ENCODE measurements at regions not wholly inside any gene's neighbourhood (a gene's known extent, or its start where the extent isn't known, plus 50 kb on each side); places are given as distances from the start of the nearest gene placed in this dataset.

GRCh38 chr5:128782446-128782845 is 182.8 kb upstream of the SLC27A6 start:
- Histone ChIP-seq H3K27me3 (replicated peaks; ENCODE audit: control insufficient read depth, insufficient read depth, low read length) (no peaks in the 10 kb centered on the region), H3K9me3 (no peaks in the 10 kb centered on the region; the same call in 1 of the 2 replicates), H3K4me1 (no peaks in the 10 kb centered on the region), H3K36me3 (ENCODE audit: control insufficient read depth, insufficient read depth, low read length) (no peaks in the 10 kb centered on the region), H3K4me3 (ENCODE audit: low read depth, low read length) (no peak overlapping the region)
- ChIA-PET POLR2A (no interaction called here), CTCF (no interaction called here)
- Mint-ChIP-seq H3K9me3 (ENCODE audit: unreplicated experiment) (peaks cover 14% of the 10 kb centered on the region), H3K4me3 (ENCODE audit: unreplicated experiment) (no peak overlapping the region), H3K27me3 (ENCODE audit: insufficient read depth, unreplicated experiment) (no peaks in the 10 kb centered on the region), H3K4me1 (ENCODE audit: low read depth, unreplicated experiment) (no peaks in the 10 kb centered on the region), H3K36me3 (ENCODE audit: insufficient read depth, unreplicated experiment) (no peaks in the 10 kb centered on the region), H3K27ac (ENCODE audit: unreplicated experiment) (no peak overlapping the region)
- DNase-seq = no peak
- no peak for TF ChIP-seq CTCF (IDR thresholded peaks at IDR 0.05; ENCODE audit: insufficient read depth in 1 of 2, low read depth in 1 of 2, low read length in 1 of 2, severe bottlenecking in 1 of 2, unreplicated experiment in 1 of 2)
- intact Hi-C loops (cut with micrococcal nuclease; ENCODE audit: unreplicated experiment) = no loop called here
- no TSS peak for BruUV-seq (replicated peaks)

GRCh38 chr5:128784726-128785125 is 180.6 kb upstream of the SLC27A6 start:
- Histone ChIP-seq H3K4me3 (ENCODE audit: low read depth, low read length) (no peak overlapping the region), H3K27me3 (replicated peaks; ENCODE audit: control insufficient read depth, insufficient read depth, low read length) (no peaks in the 10 kb centered on the region), H3K4me1 (no peaks in the 10 kb centered on the region), H3K9me3 (no peaks in the 10 kb centered on the region; the same call in 1 of the 2 replicates), H3K36me3 (ENCODE audit: control insufficient read depth, insufficient read depth, low read length) (no peaks in the 10 kb centered on the region)
- ChIA-PET POLR2A (no interaction called here), CTCF (no interaction called here)
- intact Hi-C loops (cut with micrococcal nuclease; ENCODE audit: unreplicated experiment) = no loop called here
- TF ChIP-seq CTCF (IDR thresholded peaks at IDR 0.05; ENCODE audit: insufficient read depth in 1 of 2, low read depth in 1 of 2, low read length in 1 of 2, severe bottlenecking in 1 of 2, unreplicated experiment in 1 of 2) = no peak
- Mint-ChIP-seq H3K27ac (ENCODE audit: unreplicated experiment) (no peak overlapping the region), H3K36me3 (ENCODE audit: insufficient read depth, unreplicated experiment) (no peaks in the 10 kb centered on the region), H3K9me3 (ENCODE audit: unreplicated experiment) (peaks cover 15% of the 10 kb centered on the region), H3K27me3 (ENCODE audit: insufficient read depth, unreplicated experiment) (no peaks in the 10 kb centered on the region), H3K4me3 (ENCODE audit: unreplicated experiment) (no peak overlapping the region), H3K4me1 (ENCODE audit: low read depth, unreplicated experiment) (no peaks in the 10 kb centered on the region)
- DNase-seq = no peak
- no TSS peak for BruUV-seq (replicated peaks)

GRCh38 chr5:128791312-128791711 is 174.0 kb upstream of the SLC27A6 start:
- no peak overlapping the region for H3K4me3 Mint-ChIP-seq (ENCODE audit: unreplicated experiment)
- TF ChIP-seq CTCF (IDR thresholded peaks at IDR 0.05; ENCODE audit: insufficient read depth in 1 of 2, low read depth in 1 of 2, low read length in 1 of 2, severe bottlenecking in 1 of 2, unreplicated experiment in 1 of 2) = no peak
- POLR2A ChIA-PET = no interaction called here
- peaks cover 2% of the 10 kb centered on the region for H3K27me3 Mint-ChIP-seq (ENCODE audit: insufficient read depth, unreplicated experiment)
- Histone ChIP-seq H3K4me3 (ENCODE audit: low read depth, low read length) (no peak overlapping the region), H3K27me3 (replicated peaks; ENCODE audit: control insufficient read depth, insufficient read depth, low read length) (no peaks in the 10 kb centered on the region), H3K9me3 (no peaks in the 10 kb centered on the region; the same call in 1 of the 2 replicates), H3K4me1 (no peaks in the 10 kb centered on the region), H3K36me3 (ENCODE audit: control insufficient read depth, insufficient read depth, low read length) (no peaks in the 10 kb centered on the region)
- DNase-seq = no peak
- intact Hi-C loops (cut with micrococcal nuclease; ENCODE audit: unreplicated experiment) = no loop called here
- no peak overlapping the region for H3K27ac Mint-ChIP-seq (ENCODE audit: unreplicated experiment)
- no peaks in the 10 kb centered on the region for H3K4me1 Mint-ChIP-seq (ENCODE audit: low read depth, unreplicated experiment)
- peaks cover 11% of the 10 kb centered on the region for H3K9me3 Mint-ChIP-seq (ENCODE audit: unreplicated experiment)
- CTCF ChIA-PET = no interaction called here
- H3K36me3 Mint-ChIP-seq (ENCODE audit: insufficient read depth, unreplicated experiment) = no peaks in the 10 kb centered on the region
- no TSS peak for BruUV-seq (replicated peaks)
